ENCODE measurements at regions not wholly inside any gene's neighbourhood (a gene's known extent, or its start where the extent isn't known, plus 50 kb on each side); places are given as distances from the start of the nearest gene placed in this dataset.

DNA sequence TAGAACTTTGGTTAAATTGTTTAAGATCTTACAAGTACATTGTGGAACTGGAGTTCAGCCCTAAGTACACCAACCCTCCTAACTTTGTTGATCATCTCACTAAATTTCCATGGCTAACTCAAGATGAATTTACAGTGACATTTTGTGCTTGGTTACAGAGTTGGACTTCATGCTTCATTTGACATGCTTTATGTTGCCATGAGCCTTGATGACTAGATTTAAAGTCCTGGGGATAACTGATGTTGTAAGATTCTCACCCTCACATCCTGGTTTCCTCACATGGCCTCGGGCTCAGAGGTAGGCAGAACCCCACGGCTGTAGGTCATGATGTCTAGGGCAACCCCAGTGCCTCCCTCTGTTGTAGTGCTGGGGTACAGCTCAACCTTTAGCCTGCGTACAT lies 397.2 kb upstream of the IGFBP3 start:
- Histone ChIP-seq H3K9me2 (ENCODE audit: insufficient read depth) (0 out of 2 replicates have a peak, but pooled peaks cover 3% of the 10 kb centered on the region), H3K79me2 (replicated peaks; ENCODE audit: insufficient read depth) (no peaks in the 10 kb centered on the region), H3K4me1 (ENCODE audit: insufficient read depth) (no peaks in the 10 kb centered on the region), H3K27me3 (ENCODE audit: insufficient read depth) (no peaks in the 10 kb centered on the region), H3K4me2 (no peak overlapping the region), H2AFZ (no peak overlapping the region), H4K20me1 (replicated peaks; ENCODE audit: insufficient read depth) (no peaks in the 10 kb centered on the region), H3K4me3 (no peak overlapping the region), H3F3A (replicated peaks; ENCODE audit: low read depth) (no peaks in the 10 kb centered on the region), H3K27ac (ENCODE audit: low read depth) (no peak overlapping the region), H3K36me3 (ENCODE audit: insufficient read depth) (no peaks in the 10 kb centered on the region)
- no peak for ATAC-seq
- H3K36me3 Mint-ChIP-seq (ENCODE audit: low read depth) = no peaks in the 10 kb centered on the region
- H3K27me3 Mint-ChIP-seq (ENCODE audit: insufficient read depth, low read depth, poor library complexity) = peaks cover 4% of the 10 kb centered on the region
- TF ChIP-seq EZH2phosphoT487 (IDR thresholded peaks at IDR 0.05; ENCODE audit: unreplicated experiment) = no peak
- TF ChIP-seq, protein P1, sequence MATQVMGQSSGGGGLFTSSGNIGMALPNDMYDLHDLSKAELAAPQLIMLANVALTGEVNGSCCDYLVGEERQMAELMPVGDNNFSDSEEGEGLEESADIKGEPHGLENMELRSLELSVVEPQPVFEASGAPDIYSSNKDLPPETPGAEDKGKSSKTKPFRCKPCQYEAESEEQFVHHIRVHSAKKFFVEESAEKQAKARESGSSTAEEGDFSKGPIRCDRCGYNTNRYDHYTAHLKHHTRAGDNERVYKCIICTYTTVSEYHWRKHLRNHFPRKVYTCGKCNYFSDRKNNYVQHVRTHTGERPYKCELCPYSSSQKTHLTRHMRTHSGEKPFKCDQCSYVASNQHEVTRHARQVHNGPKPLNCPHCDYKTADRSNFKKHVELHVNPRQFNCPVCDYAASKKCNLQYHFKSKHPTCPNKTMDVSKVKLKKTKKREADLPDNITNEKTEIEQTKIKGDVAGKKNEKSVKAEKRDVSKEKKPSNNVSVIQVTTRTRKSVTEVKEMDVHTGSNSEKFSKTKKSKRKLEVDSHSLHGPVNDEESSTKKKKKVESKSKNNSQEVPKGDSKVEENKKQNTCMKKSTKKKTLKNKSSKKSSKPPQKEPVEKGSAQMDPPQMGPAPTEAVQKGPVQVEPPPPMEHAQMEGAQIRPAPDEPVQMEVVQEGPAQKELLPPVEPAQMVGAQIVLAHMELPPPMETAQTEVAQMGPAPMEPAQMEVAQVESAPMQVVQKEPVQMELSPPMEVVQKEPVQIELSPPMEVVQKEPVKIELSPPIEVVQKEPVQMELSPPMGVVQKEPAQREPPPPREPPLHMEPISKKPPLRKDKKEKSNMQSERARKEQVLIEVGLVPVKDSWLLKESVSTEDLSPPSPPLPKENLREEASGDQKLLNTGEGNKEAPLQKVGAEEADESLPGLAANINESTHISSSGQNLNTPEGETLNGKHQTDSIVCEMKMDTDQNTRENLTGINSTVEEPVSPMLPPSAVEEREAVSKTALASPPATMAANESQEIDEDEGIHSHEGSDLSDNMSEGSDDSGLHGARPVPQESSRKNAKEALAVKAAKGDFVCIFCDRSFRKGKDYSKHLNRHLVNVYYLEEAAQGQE (IDR thresholded peaks at IDR 0.05; ENCODE audit: unreplicated experiment) = no peak
- H3K27ac Mint-ChIP-seq = no peak overlapping the region
- DNase-seq (ENCODE audit: low spot score) = no peak
- no peaks in the 10 kb centered on the region for H3K4me1 Mint-ChIP-seq
- H3K4me3 Mint-ChIP-seq = no peak overlapping the region
- no peaks in the 10 kb centered on the region for H3K9me3 Mint-ChIP-seq

DNA sequence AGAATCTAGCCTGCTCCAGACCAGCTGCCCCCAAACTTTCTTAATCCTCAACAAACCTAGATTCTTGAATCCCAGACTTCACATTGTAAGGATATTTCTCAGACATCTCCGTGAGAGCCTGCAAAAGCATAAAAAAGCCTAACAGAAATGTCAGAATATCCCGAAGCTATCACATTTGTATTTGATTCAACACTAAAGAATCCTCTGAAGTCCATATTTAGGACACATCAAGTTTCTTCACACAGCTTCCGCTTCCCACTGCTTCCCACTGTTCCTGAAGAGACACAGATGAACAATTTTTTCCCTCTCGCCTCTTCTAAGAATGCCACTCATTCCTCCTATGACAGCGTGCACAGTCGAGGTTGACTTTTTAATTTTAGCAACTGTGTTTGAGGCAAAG lies 396.2 kb upstream of the IGFBP3 start:
- Mint-ChIP-seq H3K27ac (no peak overlapping the region), H3K36me3 (ENCODE audit: low read depth) (no peaks in the 10 kb centered on the region), H3K27me3 (ENCODE audit: insufficient read depth, low read depth, poor library complexity) (peaks cover 3% of the 10 kb centered on the region), H3K4me1 (no peaks in the 10 kb centered on the region), H3K4me3 (no peak overlapping the region), H3K9me3 (no peaks in the 10 kb centered on the region)
- Histone ChIP-seq H3K79me2 (replicated peaks; ENCODE audit: insufficient read depth) (no peaks in the 10 kb centered on the region), H3F3A (replicated peaks; ENCODE audit: low read depth) (no peaks in the 10 kb centered on the region), H3K27ac (ENCODE audit: low read depth) (no peak overlapping the region), H3K4me1 (ENCODE audit: insufficient read depth) (no peaks in the 10 kb centered on the region), H3K4me3 (no peak overlapping the region), H2AFZ (no peak overlapping the region), H3K36me3 (ENCODE audit: insufficient read depth) (no peaks in the 10 kb centered on the region), H3K4me2 (no peak overlapping the region), H3K9me2 (ENCODE audit: insufficient read depth) (0 out of 2 replicates have a peak, but pooled peaks cover 3% of the 10 kb centered on the region), H4K20me1 (replicated peaks; ENCODE audit: insufficient read depth) (no peaks in the 10 kb centered on the region), H3K27me3 (ENCODE audit: insufficient read depth) (no peaks in the 10 kb centered on the region)
- DNase-seq (ENCODE audit: low spot score) (no peak), ATAC-seq (no peak)
- TF ChIP-seq EZH2phosphoT487 (IDR thresholded peaks at IDR 0.05; ENCODE audit: unreplicated experiment) (no peak), NANOG (IDR thresholded peaks at IDR 0.05; ENCODE audit: borderline replicate concordance) (no peak), STAT1 (IDR thresholded peaks at IDR 0.05; ENCODE audit: unreplicated experiment) (no peak), EZH2 (IDR thresholded peaks at IDR 0.05; ENCODE audit: low read depth, unreplicated experiment) (no peak), JUNB (IDR thresholded peaks at IDR 0.05; ENCODE audit: unreplicated experiment) (no peak), ZNF331 (CRISPR knock-in tag; IDR thresholded peaks at IDR 0.05; ENCODE audit: low read depth) (no peak), POLR2AphosphoS5 (IDR thresholded peaks at IDR 0.05; ENCODE audit: low read depth) (no peak), CREB1 (CRISPR knock-in tag; IDR thresholded peaks at IDR 0.05; ENCODE audit: low read depth) (no peak)
- TF ChIP-seq, protein P1 (IDR thresholded peaks at IDR 0.05; ENCODE audit: unreplicated experiment) = no peak
- TF ChIP-seq, protein P2, sequence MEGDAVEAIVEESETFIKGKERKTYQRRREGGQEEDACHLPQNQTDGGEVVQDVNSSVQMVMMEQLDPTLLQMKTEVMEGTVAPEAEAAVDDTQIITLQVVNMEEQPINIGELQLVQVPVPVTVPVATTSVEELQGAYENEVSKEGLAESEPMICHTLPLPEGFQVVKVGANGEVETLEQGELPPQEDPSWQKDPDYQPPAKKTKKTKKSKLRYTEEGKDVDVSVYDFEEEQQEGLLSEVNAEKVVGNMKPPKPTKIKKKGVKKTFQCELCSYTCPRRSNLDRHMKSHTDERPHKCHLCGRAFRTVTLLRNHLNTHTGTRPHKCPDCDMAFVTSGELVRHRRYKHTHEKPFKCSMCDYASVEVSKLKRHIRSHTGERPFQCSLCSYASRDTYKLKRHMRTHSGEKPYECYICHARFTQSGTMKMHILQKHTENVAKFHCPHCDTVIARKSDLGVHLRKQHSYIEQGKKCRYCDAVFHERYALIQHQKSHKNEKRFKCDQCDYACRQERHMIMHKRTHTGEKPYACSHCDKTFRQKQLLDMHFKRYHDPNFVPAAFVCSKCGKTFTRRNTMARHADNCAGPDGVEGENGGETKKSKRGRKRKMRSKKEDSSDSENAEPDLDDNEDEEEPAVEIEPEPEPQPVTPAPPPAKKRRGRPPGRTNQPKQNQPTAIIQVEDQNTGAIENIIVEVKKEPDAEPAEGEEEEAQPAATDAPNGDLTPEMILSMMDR (conservative IDR thresholded peaks at IDR 0.05; ENCODE audit: low read depth in 2 of 2) = no peak
- TF ChIP-seq, protein P3, sequence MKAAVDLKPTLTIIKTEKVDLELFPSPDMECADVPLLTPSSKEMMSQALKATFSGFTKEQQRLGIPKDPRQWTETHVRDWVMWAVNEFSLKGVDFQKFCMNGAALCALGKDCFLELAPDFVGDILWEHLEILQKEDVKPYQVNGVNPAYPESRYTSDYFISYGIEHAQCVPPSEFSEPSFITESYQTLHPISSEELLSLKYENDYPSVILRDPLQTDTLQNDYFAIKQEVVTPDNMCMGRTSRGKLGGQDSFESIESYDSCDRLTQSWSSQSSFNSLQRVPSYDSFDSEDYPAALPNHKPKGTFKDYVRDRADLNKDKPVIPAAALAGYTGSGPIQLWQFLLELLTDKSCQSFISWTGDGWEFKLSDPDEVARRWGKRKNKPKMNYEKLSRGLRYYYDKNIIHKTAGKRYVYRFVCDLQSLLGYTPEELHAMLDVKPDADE (IDR thresholded peaks at IDR 0.05) = no peak
